ENCODE measurements at regions not wholly inside any gene's neighbourhood (a gene's known extent, or its start where the extent isn't known, plus 50 kb on each side); places are given as distances from the start of the nearest gene placed in this dataset.

DNA sequence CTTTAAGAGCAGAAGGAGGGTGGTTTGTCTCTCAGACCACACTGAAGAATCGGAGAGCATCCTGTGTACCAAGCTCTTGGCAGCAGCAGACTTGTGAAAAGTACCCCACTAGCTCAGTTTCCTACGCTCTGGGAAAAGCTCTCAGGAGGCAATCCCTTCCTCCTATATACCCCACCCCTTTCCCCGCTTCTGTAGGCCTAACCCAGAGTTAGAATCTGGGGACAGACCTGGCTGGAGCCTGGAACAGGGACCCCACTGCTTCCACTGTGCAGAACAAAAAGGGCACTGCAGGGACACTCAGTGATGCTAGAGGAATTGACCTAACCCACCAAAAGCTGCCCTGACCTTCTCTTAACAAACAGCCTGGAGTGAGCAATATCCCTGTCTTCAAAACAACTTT is 70.0 kb upstream of the CCDC39 start:
- TF ChIP-seq EZH2 (IDR thresholded peaks at IDR 0.05; ENCODE audit: insufficient read depth, poor library complexity, severe bottlenecking) (no peak), EZH2phosphoT487 (IDR thresholded peaks at IDR 0.05; ENCODE audit: insufficient read depth, low read depth) (no peak)
